ENCODE measurements at regions not wholly inside any gene's neighbourhood (a gene's known extent, or its start where the extent isn't known, plus 50 kb on each side); places are given as distances from the start of the nearest gene placed in this dataset.

- DNase-seq: no peak
These were observed 386.5 kb upstream of the SEMA3D start for GRCh38 chr7:85573346-85573745.

GRCh38 chr7:85570898-85571297, 384.0 kb upstream of the SEMA3D start:
- no peak for DNase-seq

- no peak for DNase-seq
These were observed 381.1 kb upstream of the SEMA3D start for GRCh38 chr7:85567983-85568382.

GRCh38 chr7:85566095-85566794, 379.4 kb upstream of the SEMA3D start:
- DNase-seq: no peak

- no peak for DNase-seq
These were observed 378.4 kb upstream of the SEMA3D start for GRCh38 chr7:85565276-85565675.

GRCh38 chr7:85564861-85565260, 378.0 kb upstream of the SEMA3D start:
- DNase-seq: no peak

GRCh38 chr7:85561706-85562105, 374.9 kb upstream of the SEMA3D start:
- DNase-seq: no peak

- peak; percentile 56 for DNase-seq
These were observed 367.7 kb upstream of the SEMA3D start for GRCh38 chr7:85554236-85555178.

- no peak for DNase-seq
These were observed 349.3 kb upstream of the SEMA3D start for GRCh38 chr7:85535974-85536729.

- no peak for DNase-seq
These were observed 343.0 kb upstream of the SEMA3D start for GRCh38 chr7:85529831-85530230.

- no peak for DNase-seq
These were observed 342.3 kb upstream of the SEMA3D start for GRCh38 chr7:85529201-85529600.

GRCh38 chr7:85528581-85528980, 341.7 kb upstream of the SEMA3D start:
- no peak for DNase-seq

GRCh38 chr7:85525676-85526075, 338.8 kb upstream of the SEMA3D start:
- DNase-seq: no peak

GRCh38 chr7:85522070-85522469, 335.2 kb upstream of the SEMA3D start:
- no peak for DNase-seq

- DNase-seq: peak; percentile 14
These were observed 334.3 kb upstream of the SEMA3D start for GRCh38 chr7:85521108-85521694.

- peak; percentile 6 for DNase-seq
These were observed 333.3 kb upstream of the SEMA3D start for GRCh38 chr7:85520175-85520574.

GRCh38 chr7:85516675-85517074, 329.8 kb upstream of the SEMA3D start:
- DNase-seq: no peak

- DNase-seq: no peak
These were observed 325.9 kb upstream of the SEMA3D start for GRCh38 chr7:85512790-85513189.

- no peak for DNase-seq
These were observed 323.4 kb upstream of the SEMA3D start for GRCh38 chr7:85510287-85510686.

GRCh38 chr7:85509476-85509875, 322.6 kb upstream of the SEMA3D start:
- no peak for DNase-seq

GRCh38 chr7:85508642-85509410, 322.0 kb upstream of the SEMA3D start:
- DNase-seq: no peak
